ENCODE measurements at regions not wholly inside any gene's neighbourhood (a gene's known extent, or its start where the extent isn't known, plus 50 kb on each side); places are given as distances from the start of the nearest gene placed in this dataset.
"Not testable (repeated sequence)": the region's sequence is repeated elsewhere in the genome, so short reads cannot be mapped to it uniquely, and the experiment has no call there.

DNA sequence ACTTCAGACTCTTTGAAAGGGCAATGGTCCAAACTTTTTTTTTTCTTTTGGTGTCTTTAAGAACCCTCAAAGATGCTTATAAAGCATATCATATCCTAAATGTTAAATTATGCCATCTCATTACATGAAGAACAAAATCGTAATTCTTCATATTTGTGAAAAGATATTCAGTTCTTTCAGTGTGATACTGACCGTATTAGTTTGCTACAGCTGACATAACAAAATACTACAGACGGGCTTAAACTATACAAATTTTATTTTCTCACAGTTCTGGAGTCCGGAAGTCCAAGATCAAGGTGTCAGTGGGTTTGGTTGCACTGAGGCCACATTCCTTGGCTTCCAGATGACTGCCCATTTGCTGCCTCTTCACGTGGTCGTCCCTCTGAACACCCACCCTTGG is 1377.2 kb upstream of the ZEB2 start:
- DNase-seq: no peak
- intact Hi-C loops (cut with DNase I): no loop called here
- TF ChIP-seq POLR2A (IDR thresholded peaks at IDR 0.05) (no peak), CTCF (IDR thresholded peaks at IDR 0.05) (no peak), EP300 (IDR thresholded peaks at IDR 0.05) (no peak)

DNA sequence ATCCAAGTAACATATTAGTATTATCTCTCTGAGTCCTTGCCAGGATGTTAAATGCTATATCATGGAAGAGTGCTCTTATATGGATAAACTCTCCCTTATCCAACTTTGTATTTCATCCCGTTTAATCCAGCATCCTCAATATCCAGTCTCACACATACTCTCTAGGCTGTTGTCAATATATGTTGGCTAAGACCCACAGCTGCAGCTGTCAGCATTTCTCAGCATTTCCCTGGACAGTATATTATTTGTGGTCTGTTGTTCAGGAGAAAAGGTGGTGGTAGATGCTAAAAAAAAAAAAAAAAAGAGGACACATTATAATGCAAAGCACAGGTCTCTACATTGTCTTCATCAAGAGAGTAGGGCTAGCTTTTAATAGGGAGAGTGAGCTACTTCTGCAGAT is 1368.0 kb upstream of the ZEB2 start:
- intact Hi-C loops (cut with DNase I): no loop called here
- H3K27ac ChIP-seq: no peak overlapping the region
- no peaks in the 10 kb centered on the region for H3K9me3 ChIP-seq
- H3K36me3 ChIP-seq: no peaks in the 10 kb centered on the region
- DNase-seq: no peak
- no peak for TF ChIP-seq EP300 (IDR thresholded peaks at IDR 0.05)
- no peak for TF ChIP-seq CTCF (IDR thresholded peaks at IDR 0.05)
- no peak for TF ChIP-seq POLR2A (IDR thresholded peaks at IDR 0.05)
- WGBS, 3 donors: 22 to 29% (median 22%) methylated on average over 1 of the region's 1 CpG
- no peak overlapping the region for H3K4me3 ChIP-seq
- H3K4me1 ChIP-seq (ENCODE audit: insufficient read depth): no peaks in the 10 kb centered on the region
- no peaks in the 10 kb centered on the region for H3K27me3 ChIP-seq

More for the DNA sequence above, 1377.2 kb upstream of the ZEB2 start:
- Histone ChIP-seq H3K36me3 (no peaks in the 10 kb centered on the region), H3K4me1 (ENCODE audit: insufficient read depth) (no peaks in the 10 kb centered on the region), H3K27me3 (no peaks in the 10 kb centered on the region), H3K27ac (no peak overlapping the region), H3K9me3 (no peaks in the 10 kb centered on the region), H3K4me3 (no peak overlapping the region)
- WGBS, 3 donors: 90 to 94% (median 93%) methylated on average over 6 of the region's 6 CpGs

GRCh38 chr2:145880997-145881396 is 1361.1 kb upstream of the ZEB2 start:
- H3K27me3 ChIP-seq; H3K27ac ChIP-seq; DNase-seq; H3K36me3 ChIP-seq; intact Hi-C loops (cut with DNase I); H3K4me1 ChIP-seq (ENCODE audit: insufficient read depth); H3K9me3 ChIP-seq; H3K4me3 ChIP-seq: not testable (repeated sequence)
- 91 to 99% (median 98%) methylated on average over 22 to 23 of the region's 23 CpGs for WGBS, 3 donors

DNA sequence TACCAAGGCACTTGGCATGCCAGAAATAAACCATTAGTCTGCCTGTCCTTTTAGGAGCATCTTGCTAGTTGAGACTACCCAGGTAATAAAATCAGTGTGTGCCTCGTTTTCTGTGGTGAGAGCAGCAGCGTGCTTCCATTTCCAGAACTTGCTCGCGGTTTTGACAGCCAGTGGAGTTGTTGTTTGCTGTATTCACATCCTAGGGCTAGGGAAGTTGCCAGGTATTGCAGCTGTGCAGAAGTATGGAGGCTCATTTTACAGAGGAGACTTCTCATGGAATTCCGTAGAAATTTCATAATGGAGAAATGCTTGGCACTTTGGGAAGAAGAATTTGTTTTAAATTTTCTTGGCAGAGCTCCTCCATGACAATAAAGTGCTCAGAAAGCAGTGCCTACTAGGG is 1355.1 kb upstream of the ZEB2 start:
- H3K4me1 ChIP-seq (ENCODE audit: insufficient read depth): peaks cover 2% of the 10 kb centered on the region
- no peak overlapping the region for H3K4me3 ChIP-seq
- no peaks in the 10 kb centered on the region for H3K9me3 ChIP-seq
- intact Hi-C loops (cut with DNase I): loop anchor here in 1 of 4 donors (5.0 kb wide), 1 partner anchor 733 kb away; no protein-coding TSS in a partner anchor
- 61 to 73% (median 73%) methylated on average over 5 of the region's 5 CpGs for WGBS, 3 donors
- no peak for DNase-seq
- no peaks in the 10 kb centered on the region for H3K27me3 ChIP-seq
- H3K27ac ChIP-seq: no peak overlapping the region
- no peak for TF ChIP-seq POLR2A (IDR thresholded peaks at IDR 0.05)
- no peak for TF ChIP-seq EP300 (IDR thresholded peaks at IDR 0.05)
- no peak for TF ChIP-seq CTCF (IDR thresholded peaks at IDR 0.05)
- no peaks in the 10 kb centered on the region for H3K36me3 ChIP-seq

- no peaks in the 10 kb centered on the region for H3K36me3 ChIP-seq
- intact Hi-C loops (cut with DNase I): no loop called here
- no peak overlapping the region for H3K27ac ChIP-seq
- peaks cover 2% of the 10 kb centered on the region for H3K4me1 ChIP-seq (ENCODE audit: insufficient read depth)
- TF ChIP-seq POLR2A (IDR thresholded peaks at IDR 0.05) (no peak), CTCF (IDR thresholded peaks at IDR 0.05) (no peak), EP300 (IDR thresholded peaks at IDR 0.05) (no peak)
- 44 to 56% (median 50%) methylated on average over 1 of the region's 1 CpG for WGBS, 3 donors
- no peaks in the 10 kb centered on the region for H3K9me3 ChIP-seq
- no peaks in the 10 kb centered on the region for H3K27me3 ChIP-seq
- DNase-seq: no peak
- no peak overlapping the region for H3K4me3 ChIP-seq
These were observed 1354.5 kb upstream of the ZEB2 start for GRCh38 chr2:145874466-145874865.
